Anterior cingulate cortex (tissue), 58 donors: ENCODE measurements at regions not wholly inside any gene's neighbourhood (a gene's known extent, or its start where the extent isn't known, plus 50 kb on each side); places are given as distances from the start of the nearest gene placed in this dataset.

Experiments
- DNase-seq, 58 donors: peaks; one replicate each; lab custom pipeline; 2025; lab: John Stamatoyannopoulos, UW

DNA sequence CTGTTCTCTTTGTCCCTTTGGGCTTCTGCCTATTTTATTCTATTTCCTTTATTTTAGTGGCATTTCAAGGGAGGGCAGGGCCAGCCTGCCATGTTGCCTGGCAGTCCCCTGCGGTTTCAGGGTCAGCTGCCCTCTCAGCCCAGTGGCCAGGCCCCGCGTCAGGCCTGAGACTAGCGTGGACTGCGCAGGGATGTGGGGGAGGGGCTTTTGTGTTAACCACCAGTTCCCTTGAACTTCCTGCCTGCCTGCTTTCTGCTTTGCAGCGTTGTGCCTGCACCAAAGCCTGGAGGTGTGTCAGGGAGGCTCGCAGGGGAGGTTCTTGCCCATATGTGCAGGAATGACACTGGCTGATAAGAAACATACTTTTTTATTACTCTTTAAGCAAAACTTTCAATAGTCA is 157.6 kb downstream of the SLC35B3 start:
- no peak for DNase-seq

DNA sequence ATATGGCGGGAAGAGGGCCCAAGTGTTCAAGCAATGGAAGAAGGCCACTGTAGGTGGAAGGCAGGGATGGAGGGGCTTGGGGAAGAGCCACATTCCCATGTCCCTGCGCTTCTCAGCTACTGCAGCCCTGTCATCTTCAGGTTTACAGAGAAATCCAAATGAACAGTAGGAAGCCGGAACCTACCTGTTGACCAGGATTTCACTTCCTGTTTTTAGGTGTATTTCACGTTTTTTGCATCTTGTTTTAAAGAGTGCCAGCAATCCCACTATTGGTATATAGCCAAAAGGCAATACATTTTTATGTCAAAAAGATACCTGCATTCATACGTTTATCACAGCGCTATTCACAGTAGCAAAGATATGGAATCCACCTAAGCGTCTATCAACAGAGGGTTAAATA is 159.2 kb downstream of the SLC35B3 start:
- no peak for DNase-seq

DNA sequence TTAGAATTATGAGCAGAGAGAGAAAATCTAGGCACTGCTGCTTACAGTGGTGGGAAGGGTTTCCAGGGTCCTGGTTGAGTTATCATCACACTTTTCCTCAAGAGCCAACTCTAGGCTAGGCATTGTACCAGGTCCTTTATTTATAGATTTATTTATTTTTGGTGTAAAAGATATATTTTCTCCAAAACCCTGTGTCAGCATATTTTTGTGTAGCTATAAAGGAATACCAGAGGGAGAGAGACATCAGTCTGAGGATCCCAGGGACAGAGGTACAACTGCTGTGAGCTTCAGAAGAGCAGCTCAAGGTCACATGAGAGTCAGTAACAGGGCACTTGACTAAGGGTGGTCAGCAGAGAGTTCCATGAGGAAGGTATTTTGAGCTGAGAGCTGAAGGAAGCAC is 159.7 kb downstream of the SLC35B3 start:
- DNase-seq: no peak

DNA sequence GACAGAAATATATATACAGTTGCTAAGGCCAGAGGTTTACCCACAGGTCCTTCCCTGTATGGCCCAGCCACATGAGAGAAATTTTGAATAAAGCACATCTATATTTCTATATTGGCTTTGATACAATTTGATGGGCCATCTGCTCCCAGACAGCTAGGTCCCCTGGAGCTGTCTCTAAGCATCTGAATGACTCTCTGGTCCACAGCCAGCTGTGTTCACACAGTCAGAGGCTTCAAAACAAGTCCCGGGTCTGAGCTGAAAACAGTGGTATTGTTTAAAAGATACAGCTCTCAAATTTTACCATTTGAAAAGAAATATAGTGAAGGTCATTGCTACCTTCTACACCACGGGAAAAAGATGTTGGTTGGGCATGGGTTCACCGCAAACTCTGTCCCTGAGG is 161.1 kb downstream of the SLC35B3 start:
- no peak for DNase-seq

DNA sequence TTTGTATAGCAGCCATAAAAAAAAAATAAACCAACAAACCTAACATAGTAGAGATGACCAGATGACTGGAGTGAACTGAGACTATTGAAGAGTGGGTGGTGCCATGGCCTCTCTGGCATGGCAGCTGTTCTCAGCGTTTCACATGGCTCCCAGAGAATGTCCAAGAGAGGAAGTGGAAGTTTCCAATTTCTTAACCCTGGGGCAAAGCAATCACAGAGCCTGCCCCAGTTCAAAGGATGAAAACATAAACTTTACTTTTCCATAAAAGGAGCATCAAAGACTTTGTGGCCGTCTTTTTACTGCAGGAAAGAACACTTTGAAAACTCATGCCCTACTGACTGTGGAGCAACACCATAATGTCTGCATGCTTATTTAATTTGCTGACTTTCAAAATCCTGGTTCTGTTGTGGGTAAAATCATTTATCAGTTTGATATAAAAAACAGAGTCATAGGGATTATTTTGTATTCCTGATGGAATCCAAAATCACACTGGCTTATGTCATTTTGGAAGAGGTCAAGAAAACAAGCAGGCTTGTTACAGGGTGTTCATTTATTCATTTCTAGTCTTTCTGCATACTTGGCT is 165.4 kb downstream of the SLC35B3 start:
- no peak for DNase-seq

DNA sequence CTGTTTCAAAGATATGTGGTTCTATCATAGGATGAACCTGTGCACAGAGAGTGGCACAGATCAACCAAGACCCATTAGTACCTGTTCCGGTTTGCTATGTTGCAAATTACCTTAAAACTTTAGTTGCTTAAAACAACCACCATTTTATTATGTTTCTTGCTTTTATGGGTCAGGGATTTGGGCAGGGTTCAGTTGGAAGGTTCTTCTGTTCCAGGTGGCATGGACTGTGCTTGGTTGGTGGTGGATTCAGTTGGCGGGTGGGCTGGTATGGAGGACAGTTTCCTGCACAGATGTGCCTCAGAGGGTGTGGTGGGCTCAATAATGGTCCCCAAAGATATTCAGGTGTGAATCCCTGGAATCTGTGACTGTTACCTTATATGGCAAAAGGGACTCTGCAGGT is 166.3 kb downstream of the SLC35B3 start:
- DNase-seq: no peak

DNA sequence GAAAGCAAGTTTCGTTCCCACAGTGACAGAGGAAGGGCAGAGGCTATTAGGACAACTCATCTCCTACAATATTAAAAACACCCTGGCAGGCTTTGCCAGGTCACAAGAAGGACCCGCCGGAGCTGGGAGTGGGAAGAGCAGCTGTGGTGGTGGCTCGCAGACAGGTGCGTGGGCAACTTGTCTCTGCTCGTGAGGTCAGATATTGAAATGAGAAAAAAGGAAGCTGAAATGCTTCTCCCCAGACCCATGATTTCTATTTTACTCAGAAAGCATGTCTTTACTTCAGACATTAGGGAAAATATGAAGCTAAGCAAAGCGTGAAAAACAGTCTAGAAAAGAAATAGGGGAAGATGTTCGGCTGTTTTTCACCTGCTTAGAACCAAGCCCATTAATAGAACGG is 166.3 kb upstream of the EEF1E1 start:
- no peak for DNase-seq

DNA sequence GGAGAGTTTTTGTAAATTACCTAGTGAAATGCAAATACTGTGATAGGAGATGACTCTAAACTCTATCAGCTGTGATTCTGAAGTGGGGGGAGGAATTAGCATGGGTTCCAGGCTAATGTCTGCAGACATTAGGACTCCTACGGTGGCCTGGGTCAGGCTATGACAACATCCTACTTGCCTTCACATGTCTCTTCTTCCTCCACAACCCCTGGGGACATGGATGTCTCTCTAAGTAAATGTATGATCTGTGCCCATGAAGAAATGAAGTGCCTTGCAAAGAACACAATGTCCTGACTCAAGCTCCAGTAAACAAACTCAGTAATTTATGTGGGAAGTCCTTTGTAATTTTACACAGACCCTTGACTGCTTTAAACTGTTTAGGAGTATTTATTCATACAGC is 165.8 kb upstream of the EEF1E1 start:
- DNase-seq: no peak

DNA sequence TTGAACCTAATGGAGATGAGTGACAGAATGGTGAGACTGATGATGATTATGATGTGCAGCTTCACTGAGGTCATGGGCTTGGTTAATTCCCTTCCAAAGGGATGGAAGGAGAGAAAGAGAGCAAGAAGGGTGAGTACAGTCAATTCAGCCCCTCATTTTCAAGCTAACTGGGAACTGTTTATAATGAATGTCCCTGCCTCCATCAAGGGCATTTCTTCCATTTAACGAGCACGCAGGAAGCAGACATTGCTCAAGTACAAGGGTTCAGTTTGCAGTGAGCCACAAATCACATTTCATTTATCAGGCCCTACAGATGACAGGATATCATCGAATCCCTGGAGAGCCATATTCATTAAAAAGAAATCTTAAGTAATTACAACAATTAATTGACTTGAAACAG is 158.3 kb upstream of the EEF1E1 start:
- no peak for DNase-seq

DNA sequence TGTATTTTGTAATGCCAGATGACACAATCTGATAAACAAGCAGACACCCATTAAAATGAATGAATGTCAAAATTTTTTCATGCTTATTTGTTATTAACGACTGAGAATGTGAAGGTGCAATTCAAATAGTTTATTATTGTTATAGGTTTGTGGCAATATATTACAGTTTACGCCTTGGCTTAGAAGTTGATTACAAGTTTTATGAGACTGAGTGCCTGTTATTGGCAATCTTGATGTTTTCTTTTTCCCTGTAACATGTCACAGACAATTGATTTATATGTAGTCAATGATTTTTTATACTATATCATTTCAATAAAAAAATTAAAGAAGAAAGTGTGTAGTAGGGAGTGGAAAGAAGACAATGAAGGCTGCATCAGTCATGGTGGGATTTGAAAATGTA is 144.1 kb upstream of the EEF1E1 start:
- DNase-seq: no peak

DNA sequence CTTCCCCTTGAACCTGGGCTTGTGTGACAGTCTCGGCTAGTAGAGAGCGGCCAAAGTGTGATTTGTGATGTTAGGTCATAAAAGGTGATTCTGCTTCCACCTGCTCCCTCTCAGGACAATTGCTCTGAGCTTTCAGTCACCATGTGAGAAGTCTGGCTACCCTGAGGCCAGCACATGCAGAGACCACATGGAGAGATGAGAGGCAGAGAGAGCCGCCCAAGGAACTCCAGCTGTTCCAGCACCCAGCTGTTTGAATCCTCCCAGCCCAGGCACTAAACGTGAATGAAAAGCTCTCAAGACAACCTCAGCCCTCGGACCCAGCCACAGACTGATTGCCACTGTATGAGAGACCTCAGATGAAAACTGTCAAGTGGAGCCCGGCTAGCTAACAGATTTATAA is 143.4 kb upstream of the EEF1E1 start:
- no peak for DNase-seq

DNA sequence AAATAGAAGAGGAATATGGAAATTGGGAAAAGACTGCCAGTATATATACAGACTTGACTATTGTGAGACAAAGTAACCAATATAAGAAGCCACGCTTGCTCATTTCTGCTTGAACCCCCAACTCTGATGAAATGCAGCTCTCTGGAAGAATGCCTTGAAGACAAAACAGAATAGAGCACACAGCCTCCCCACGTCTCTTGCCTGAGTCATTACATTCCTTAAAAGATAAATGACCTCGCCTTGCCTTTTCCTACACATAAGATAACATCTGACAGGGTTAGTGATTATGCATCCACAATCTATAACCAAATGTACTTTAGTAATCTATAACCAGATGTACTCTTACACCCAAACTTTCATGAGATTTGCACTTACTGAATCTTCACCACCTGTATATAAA is 141.1 kb upstream of the EEF1E1 start:
- no peak for DNase-seq

DNA sequence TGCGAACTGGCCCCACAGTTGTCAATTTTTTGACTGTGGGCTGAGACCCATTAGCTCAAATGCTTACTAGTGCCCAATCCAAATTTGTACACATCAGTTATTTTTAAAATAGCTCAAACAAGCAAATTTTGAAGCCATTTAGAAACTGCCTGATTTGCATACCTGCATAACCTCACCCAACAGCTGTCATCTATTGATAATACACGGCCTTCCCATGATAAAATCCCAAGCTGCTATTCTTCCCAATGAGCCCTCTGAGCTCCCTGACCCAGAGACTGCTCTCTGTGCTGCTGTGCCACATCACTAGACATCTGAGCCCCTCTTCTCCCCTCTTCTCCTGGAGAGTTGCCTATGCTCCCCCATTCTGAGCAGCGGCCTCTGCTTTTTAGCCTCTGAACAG is 140.5 kb upstream of the EEF1E1 start:
- no peak for DNase-seq

DNA sequence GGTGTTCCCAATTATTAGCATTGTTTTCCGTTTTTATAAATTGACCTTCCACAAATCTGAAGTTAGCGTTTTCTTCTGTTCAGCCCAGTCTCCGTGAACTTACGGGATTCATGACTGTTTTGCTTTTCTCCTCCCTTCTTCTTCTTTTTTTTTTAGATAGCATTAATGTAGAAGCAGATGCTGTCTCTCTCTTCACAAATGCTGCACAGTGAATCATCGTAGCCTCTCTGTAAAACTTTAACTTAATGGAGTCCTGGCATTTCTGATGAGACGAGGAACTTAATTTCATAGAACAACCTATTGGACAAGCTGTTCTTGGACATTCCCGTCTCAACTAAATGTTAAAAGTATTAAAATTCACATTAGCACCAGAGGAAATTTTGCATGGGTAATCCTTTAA is 138.0 kb upstream of the EEF1E1 start:
- no peak for DNase-seq

DNA sequence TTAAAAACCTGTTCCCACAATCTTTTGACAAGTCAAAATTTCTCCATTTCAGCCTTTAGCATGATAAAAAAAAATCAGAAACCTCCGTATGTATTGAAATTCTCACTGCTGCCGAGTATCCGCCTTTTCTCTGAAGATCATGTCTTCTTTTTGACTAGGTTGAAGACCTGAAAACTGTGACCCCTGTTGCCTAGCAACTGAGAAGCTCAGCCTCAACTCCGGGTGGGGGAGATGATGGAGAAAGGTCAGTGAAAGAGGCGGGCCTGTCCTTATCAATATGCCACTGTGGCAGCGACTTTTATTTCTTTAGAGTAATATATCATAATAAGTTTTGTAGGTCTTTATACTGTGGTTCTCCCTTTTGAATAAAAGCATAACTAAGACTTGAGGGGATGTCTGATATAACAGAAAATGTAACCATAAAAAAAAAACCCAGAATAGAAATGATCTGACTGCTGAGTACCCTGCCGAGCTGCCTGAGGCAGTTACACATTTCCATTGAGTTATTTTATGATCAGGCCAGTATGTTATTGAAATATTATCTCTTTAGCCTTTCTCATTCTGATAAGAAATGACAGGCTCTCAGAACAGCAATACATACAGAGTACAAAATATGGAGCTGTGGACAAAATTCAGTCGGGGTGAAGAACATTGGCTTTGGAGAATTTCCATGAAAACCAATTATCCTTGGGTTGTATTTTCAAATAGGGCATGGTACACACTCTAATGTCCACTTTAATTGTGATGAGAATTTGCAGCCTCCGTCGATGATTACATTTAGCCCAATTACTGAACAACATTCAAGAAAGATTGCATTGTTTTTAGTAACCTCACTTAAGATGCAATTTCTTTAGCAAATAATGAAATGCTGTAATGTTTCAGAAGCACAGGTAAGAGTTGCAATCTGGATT is 136.7 kb upstream of the EEF1E1 start:
- DNase-seq: no peak

DNA sequence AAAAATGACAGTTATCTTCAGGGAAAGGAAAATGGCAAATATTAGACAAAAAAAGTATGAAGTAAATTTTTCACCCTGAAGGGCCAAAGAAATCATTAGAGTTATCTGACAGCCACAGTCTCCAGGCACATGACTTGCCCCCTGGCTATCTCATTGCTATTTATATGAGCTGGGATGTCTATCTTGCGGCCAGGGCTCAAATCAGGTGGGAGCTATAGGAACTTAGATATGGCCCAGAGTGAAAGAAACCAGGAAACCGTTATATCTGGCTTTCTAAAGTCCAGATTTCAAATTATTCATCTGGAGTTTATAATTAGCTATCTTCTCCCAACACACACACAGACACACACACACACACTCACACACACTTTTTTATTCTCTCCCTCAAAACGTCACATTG is 135.3 kb upstream of the EEF1E1 start:
- DNase-seq: no peak

DNA sequence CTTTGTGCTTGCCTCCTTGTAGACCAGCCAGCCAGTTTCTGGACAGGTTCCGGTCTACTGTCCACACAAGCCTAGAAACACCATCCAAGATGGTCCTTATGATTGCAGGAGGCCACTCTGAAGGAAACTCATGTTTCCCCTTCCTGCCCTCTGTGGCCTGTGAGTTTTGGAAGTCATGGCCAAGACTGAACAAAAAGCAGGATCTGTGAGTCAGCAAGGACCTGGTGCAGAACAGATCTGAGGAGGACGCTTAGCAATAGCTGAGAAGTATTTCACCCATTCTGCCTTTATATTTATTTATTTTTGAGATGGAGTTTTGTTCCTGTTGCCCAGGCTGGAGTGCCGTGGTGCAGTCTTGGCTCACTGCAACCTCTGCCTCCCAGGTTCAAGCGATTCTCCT is 134.6 kb upstream of the EEF1E1 start:
- DNase-seq: no peak

DNA sequence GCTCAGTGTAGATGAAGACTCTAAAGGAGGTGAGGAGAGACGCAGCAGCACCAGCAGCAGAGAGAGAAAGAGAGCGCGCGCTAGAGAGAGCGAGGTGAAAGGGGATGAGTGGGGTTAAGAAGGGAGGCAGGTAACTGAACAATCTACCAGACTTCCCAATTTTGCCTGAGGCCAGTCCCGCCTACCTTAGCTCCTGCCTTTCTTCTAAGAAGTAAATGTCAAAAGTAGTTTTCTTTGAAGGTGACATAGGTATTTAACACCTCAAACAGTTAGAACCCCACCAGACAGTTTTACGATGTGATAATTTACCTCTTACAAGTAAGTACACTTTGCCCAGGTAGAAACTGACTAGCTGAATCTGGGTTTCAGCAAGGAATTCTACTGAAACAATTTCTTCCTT is 132.0 kb upstream of the EEF1E1 start:
- no peak for DNase-seq

DNA sequence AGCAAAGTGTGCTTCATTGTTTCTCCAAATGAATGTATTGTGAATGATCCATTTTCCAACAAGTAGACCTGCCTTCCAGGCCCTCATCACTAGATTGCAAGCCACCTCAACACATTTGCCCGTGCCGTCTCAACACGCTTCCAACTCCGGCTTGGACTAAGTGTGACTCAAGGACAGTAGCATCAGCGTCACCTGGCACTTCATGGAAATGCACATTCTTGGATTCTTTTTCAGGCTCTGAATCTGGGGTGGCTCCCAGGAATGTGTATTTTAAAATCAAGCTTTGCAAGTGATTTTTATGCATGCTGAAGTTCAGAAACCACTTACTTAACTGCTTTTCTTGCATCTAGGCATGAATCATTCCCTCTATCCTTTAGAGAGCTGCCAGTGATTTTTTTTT is 129.6 kb upstream of the EEF1E1 start:
- DNase-seq: no peak

DNA sequence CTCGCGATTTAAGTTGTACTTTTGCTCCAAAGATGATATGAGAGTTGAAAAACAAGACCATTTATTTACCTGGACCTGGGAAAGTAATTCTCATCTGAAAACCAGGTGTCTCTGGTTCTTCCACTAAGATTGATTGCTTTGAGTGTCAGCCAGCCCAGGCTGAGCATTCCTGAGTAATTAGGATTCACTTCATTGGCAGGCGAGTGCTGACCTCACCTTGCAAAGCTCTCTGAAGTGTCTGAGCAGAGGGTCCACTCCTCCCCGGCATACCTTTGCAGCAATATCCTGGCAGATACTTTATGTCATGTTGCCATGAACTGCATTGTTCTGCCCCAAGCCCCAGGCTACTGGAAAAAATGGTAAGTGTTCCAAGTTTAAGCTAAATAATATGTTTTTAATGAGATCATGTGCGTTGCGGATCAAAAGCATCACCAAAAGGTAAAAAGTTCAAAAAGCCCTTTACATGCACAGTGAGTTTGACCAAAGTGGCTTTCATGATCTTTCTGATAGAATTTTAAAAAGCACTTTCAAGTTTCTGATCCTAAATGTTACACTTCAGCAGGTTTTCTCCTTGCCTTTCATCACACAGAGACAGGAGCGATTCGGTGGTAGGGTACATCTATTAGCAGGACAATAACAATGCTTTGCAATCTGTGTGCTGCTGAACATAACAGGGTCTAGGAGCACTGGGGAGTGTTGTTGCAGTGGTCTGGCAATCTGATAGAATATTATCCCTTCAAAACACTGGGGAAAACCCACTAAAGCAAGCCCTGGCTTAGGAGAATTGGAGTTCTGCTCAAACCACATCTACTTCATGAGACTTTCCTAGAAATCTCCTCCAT is 127.8 kb upstream of the EEF1E1 start:
- DNase-seq: no peak

DNA sequence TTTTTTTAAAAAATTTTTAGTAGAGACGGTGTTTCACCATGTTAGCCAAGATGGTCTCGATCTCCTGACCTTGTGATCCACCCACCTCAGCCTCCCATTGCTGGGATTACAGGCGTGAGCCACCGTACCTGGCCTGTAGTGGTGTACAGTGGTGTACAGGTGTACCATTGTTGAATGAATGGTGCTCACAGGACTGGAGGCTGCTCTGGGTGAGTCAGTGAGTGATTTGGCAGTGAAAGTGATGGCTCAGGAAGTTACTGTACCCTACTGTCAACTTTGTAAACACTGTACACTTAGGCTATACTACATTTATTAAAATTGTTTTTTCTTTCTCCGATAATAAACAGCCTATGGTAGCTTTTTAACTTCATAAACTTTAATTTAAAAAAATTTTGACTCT is 122.8 kb upstream of the EEF1E1 start:
- no peak for DNase-seq

DNA sequence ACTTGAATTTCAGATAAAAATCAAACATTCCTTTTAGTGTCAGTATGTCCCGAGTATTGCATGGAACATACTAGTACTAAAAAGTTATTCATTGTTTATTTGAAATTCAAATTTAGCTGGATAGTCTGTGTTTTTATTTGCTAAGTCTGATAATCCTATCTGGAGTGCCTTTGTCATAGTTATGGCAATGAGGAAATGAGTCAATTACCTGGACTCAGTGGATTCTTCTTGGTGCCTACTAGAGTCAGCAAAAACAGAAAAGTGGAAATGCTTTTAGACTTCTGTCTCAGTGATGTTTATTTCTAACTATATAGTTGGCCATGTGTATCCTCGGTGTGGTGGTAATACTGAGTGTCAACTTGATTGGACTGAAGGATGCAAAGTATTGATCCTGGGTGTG is 121.3 kb upstream of the EEF1E1 start:
- no peak for DNase-seq
